DOHH2 (cell line): ENCODE measurements at regions not wholly inside any gene's neighbourhood (a gene's known extent, or its start where the extent isn't known, plus 50 kb on each side); places are given as distances from the start of the nearest gene placed in this dataset.

Experiments
- H3F3A ChIP-seq: fragments of 200-600 bp; sonication (generic), shearing (Covaris generic); 2 replicates; pipeline ENCODE4 v1.6.0; 2016; ENCODE audit warnings: antibody characterized with exemption, mild to moderate bottlenecking; ENCODE audit not compliant: control insufficient read depth, insufficient read depth
- H3K27ac ChIP-seq: fragments of 200-600 bp; sonication (generic); 2 replicates; pipeline ENCODE4 v1.5.1; 2014; ENCODE audit warnings: low read depth, mild to moderate bottlenecking, low read length, moderate library complexity
- H3K27me3 ChIP-seq: fragments of 200-600 bp; sonication (generic); 2 replicates; pipeline ENCODE4 v1.6.1; 2014; ENCODE audit warnings: mild to moderate bottlenecking, low read length, mixed read lengths; ENCODE audit not compliant: control insufficient read depth
- H3K36me3 ChIP-seq: fragments of 200-600 bp; sonication (generic); 2 replicates; pipeline ENCODE4 v1.6.1; 2014; ENCODE audit warnings: mild to moderate bottlenecking, low read length, moderate library complexity, mixed read lengths; ENCODE audit not compliant: control insufficient read depth
- H3K4me1 ChIP-seq: fragments of 200-600 bp; sonication (generic); 2 replicates; pipeline ENCODE4 v1.6.1; 2014; ENCODE audit warnings: mild to moderate bottlenecking, low read length, mixed read lengths; ENCODE audit not compliant: control insufficient read depth
- H3K4me2 ChIP-seq: fragments of 200-600 bp; sonication (generic); 2 replicates; pipeline ENCODE4 v1.6.0; 2014; ENCODE audit warnings: mild to moderate bottlenecking, low read length, moderate library complexity
- H3K4me3 ChIP-seq: fragments of 200-600 bp; sonication (generic); 2 replicates; pipeline ENCODE4 v1.5.1; 2014; ENCODE audit warnings: mild to moderate bottlenecking, low read length, mixed read lengths
- H3K79me2 ChIP-seq: fragments of 200-600 bp; sonication (generic); 2 replicates; pipeline ENCODE4 v1.6.1; 2014; ENCODE audit warnings: mild to moderate bottlenecking, low read length, mixed read lengths; ENCODE audit not compliant: control insufficient read depth
- H3K9me2 ChIP-seq: fragments of 200-600 bp; sonication (generic); replicated peaks from 2 replicates; pipeline ENCODE4 v1.6.1; 2014; ENCODE audit warnings: mild to moderate bottlenecking, low read length, mixed read lengths; ENCODE audit not compliant: control insufficient read depth
- H3K9me3 ChIP-seq: fragments of 200-600 bp; sonication (generic); 2 replicates; pipeline ENCODE4 v1.6.1; 2014; ENCODE audit warnings: antibody characterized with exemption, low read length, mixed read lengths; ENCODE audit not compliant: control insufficient read depth, insufficient read depth
- H4K20me1 ChIP-seq: fragments of 200-600 bp; sonication (generic); 2 replicates; pipeline ENCODE4 v1.6.0; 2014; ENCODE audit warnings: low read depth, mild to moderate bottlenecking, antibody characterized with exemption, low read length, moderate library complexity; ENCODE audit not compliant: control insufficient read depth, insufficient read depth
- CTCF ChIP-seq: fragments of 200-600 bp; sonication (generic); IDR thresholded peaks from one replicate; pipeline ENCODE4 v1.5.1; 2014; ENCODE audit warnings: antibody characterized with exemption, mild to moderate bottlenecking, low read depth, low read length; ENCODE audit not compliant: poor library complexity, severe bottlenecking
- EZH2phosphoT487 ChIP-seq: fragments of 200-600 bp; sonication (generic); IDR thresholded peaks from 2 replicates; pipeline ENCODE4 v1.6.1; 2017; ENCODE audit warnings: borderline replicate concordance, mild to moderate bottlenecking, antibody characterized with exemption, low read length, moderate library complexity, mixed read lengths

DNA sequence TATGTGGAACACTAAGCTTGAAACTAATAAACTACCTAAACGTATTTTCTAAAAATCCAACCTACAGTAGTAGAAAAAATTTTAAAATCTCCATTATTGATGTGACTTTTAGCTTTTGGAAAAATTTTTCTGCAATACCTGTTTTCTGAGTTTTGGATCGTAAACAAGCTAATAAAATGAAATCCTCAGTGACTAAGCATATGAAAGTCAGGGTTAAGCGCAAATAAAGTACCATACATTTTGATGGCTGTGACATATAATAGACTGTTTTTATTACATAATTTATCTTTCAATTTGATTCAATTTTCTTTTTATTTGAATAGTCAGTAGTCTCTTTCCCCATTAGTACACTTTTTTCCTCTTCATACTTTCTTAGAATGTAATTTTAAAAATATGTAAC is 683.6 kb downstream of the NUP35 start:
- H3K4me1 ChIP-seq: no peaks in the 10 kb centered on the region
- H3K4me2 ChIP-seq: no peak overlapping the region
- peaks cover 6% of the 10 kb centered on the region; the same call in 1 of the 2 replicates for H3K9me3 ChIP-seq
- no peaks in the 10 kb centered on the region for H3K27me3 ChIP-seq
- H3K27ac ChIP-seq: no peak overlapping the region
- no peak overlapping the region for H3K4me3 ChIP-seq
- H3F3A ChIP-seq: no peaks in the 10 kb centered on the region
- no peaks in the 10 kb centered on the region for H3K9me2 ChIP-seq
- H3K36me3 ChIP-seq: no peaks in the 10 kb centered on the region
- no peaks in the 10 kb centered on the region for H4K20me1 ChIP-seq
- no peak for TF ChIP-seq CTCF
- no peak for TF ChIP-seq EZH2phosphoT487
- no peaks in the 10 kb centered on the region for H3K79me2 ChIP-seq

DNA sequence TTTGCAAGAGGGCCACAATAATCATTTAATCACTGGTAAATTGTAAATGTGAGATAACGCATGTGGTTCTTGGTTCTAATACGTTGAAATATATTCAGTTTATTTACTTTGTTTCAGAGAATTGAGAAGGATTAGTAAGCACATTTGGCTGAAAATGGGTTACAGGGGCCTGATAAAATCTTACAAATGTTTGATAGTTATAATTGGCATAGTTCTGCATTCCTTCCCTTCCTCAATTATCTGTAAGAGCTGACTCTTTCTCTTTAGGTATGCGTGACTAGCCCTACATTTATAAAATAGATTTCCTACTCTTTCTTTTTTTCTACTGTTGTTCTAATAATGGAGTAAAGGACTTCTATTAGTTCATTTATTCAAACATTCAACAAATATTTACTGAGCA is 685.2 kb downstream of the NUP35 start:
- Histone ChIP-seq H3K27ac (no peak overlapping the region), H3F3A (no peaks in the 10 kb centered on the region), H4K20me1 (no peaks in the 10 kb centered on the region), H3K27me3 (no peaks in the 10 kb centered on the region), H3K79me2 (no peaks in the 10 kb centered on the region), H3K9me3 (no peaks in the 10 kb centered on the region; the same call in 1 of the 2 replicates), H3K36me3 (no peaks in the 10 kb centered on the region), H3K9me2 (no peaks in the 10 kb centered on the region), H3K4me3 (no peak overlapping the region), H3K4me1 (no peaks in the 10 kb centered on the region), H3K4me2 (no peak overlapping the region)
- TF ChIP-seq EZH2phosphoT487 (no peak), CTCF (no peak)

DNA sequence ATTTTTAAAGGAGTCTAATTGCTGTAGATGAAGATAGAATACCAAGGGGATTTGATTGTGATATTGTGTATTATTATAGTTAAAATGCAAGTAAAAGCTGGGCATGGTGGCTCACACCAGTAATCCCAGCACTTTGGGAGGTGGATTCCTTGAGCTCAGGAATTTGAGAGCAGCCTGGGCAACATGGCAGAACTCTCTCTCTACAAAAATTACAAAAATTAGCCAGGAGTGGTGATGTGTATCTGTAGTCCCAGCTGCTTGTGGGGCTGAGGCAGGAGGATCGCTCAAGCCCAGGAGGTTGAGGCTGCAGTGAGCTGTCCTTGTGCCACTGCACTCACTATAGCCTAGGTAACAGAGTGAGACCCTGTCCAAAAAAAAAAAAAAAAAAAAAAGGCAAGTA is 687.0 kb downstream of the NUP35 start:
- Histone ChIP-seq H4K20me1 (no peaks in the 10 kb centered on the region), H3K27me3 (no peaks in the 10 kb centered on the region), H3K4me1 (no peaks in the 10 kb centered on the region), H3K27ac (no peak overlapping the region), H3K79me2 (no peaks in the 10 kb centered on the region), H3K9me3 (no peaks in the 10 kb centered on the region), H3K36me3 (no peaks in the 10 kb centered on the region), H3K4me3 (no peak overlapping the region), H3K9me2 (no peaks in the 10 kb centered on the region), H3F3A (no peaks in the 10 kb centered on the region), H3K4me2 (no peak overlapping the region)
- TF ChIP-seq CTCF (no peak), EZH2phosphoT487 (no peak)

DNA sequence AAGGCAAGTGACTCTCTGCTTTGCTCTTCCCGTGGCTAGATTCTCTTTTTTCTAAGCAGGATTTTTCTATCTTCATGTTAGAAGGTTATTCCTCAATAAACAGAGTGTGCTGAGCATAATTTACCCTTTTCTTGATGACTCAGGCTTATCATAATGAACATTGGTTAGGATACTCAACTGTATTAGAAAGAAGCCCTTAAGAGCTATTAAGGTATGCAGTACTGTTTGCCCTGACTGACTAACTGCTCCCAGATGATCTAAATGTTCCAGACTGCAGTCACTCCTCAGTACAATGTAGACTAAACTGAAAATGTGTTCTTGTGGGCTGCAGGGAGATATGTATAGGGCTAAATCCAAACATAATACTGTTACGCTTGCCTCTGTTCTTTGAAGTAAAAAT is 687.8 kb downstream of the NUP35 start:
- Histone ChIP-seq H3K36me3 (no peaks in the 10 kb centered on the region), H3K4me1 (no peaks in the 10 kb centered on the region), H3K9me3 (no peaks in the 10 kb centered on the region), H3K27ac (no peak overlapping the region), H3K9me2 (no peaks in the 10 kb centered on the region), H3F3A (no peaks in the 10 kb centered on the region), H3K79me2 (no peaks in the 10 kb centered on the region), H3K27me3 (no peaks in the 10 kb centered on the region), H3K4me3 (no peak overlapping the region), H3K4me2 (no peak overlapping the region), H4K20me1 (no peaks in the 10 kb centered on the region)
- TF ChIP-seq CTCF: no peak
- TF ChIP-seq EZH2phosphoT487: no peak
